WTC11 (cell line): ENCODE measurements at regions not wholly inside any gene's neighbourhood (a gene's known extent, or its start where the extent isn't known, plus 50 kb on each side); places are given as distances from the start of the nearest gene placed in this dataset.

Experiments used
- ATF3 ChIP-seq: sonication (generic); formaldehyde crosslinking; conservative IDR thresholded peaks from 2 replicates; pipeline ENCODE4 v1.8.1; 2022; ENCODE audit warnings: mild to moderate bottlenecking, missing genetic modification reagents
- CTCF ChIP-seq: fragments of 200-600 bp; IDR thresholded peaks from 2 replicates; pipeline ENCODE4 v1.8.0; 2022; ENCODE audit warnings: antibody characterized with exemption
- FOXP1 ChIP-seq: sonication (generic); formaldehyde crosslinking; IDR thresholded peaks from 2 replicates; pipeline ENCODE4 v1.8.0; 2022; ENCODE audit warnings: missing genetic modification reagents, mild to moderate bottlenecking, moderate library complexity, borderline replicate concordance
- JUN ChIP-seq: sonication (generic); formaldehyde crosslinking; IDR thresholded peaks from 2 replicates; pipeline ENCODE4 v1.8.0; 2023; ENCODE audit warnings: mild to moderate bottlenecking, missing genetic modification reagents
- MAX ChIP-seq: sonication (generic); formaldehyde crosslinking; IDR thresholded peaks from 2 replicates; pipeline ENCODE4 v1.8.0; 2022; ENCODE audit warnings: mild to moderate bottlenecking, missing genetic modification reagents
- NFYB ChIP-seq: sonication (generic); formaldehyde crosslinking; conservative IDR thresholded peaks from 2 replicates; pipeline ENCODE4 v1.8.0; 2022; ENCODE audit warnings: low read depth, missing genetic modification reagents
- NR1H2 ChIP-seq: sonication (generic); formaldehyde crosslinking; IDR thresholded peaks from 2 replicates; pipeline ENCODE4 v1.9.0; 2021; ENCODE audit warnings: mild to moderate bottlenecking, moderate library complexity, missing genetic modification reagents
- PRDM15 ChIP-seq: sonication (generic); formaldehyde crosslinking; IDR thresholded peaks from 2 replicates; pipeline ENCODE4 v1.8.0; 2022; ENCODE audit warnings: missing genetic modification reagents
- SP1 ChIP-seq: sonication (generic); formaldehyde crosslinking; conservative IDR thresholded peaks from 2 replicates; pipeline ENCODE4 v1.8.1; 2022; ENCODE audit warnings: missing genetic modification reagents
- TP53 ChIP-seq: sonication (generic); formaldehyde crosslinking; IDR thresholded peaks from 2 replicates; pipeline ENCODE4 v1.8.1; 2023; ENCODE audit warnings: mild to moderate bottlenecking, missing genetic modification reagents
- ZBTB21 ChIP-seq: sonication (generic); formaldehyde crosslinking; IDR thresholded peaks from 2 replicates; pipeline ENCODE4 v1.8.1; 2023; ENCODE audit warnings: mild to moderate bottlenecking, missing genetic modification reagents, borderline replicate concordance
- ZNF423 ChIP-seq: fragments of 250-450 bp; sonication (Bioruptor Pico); IDR thresholded peaks from 2 replicates; pipeline ENCODE4 v2.1.2; 2022; ENCODE audit warnings: mild to moderate bottlenecking, moderate library complexity
- ZNF512 ChIP-seq: sonication (generic); formaldehyde crosslinking; IDR thresholded peaks from 2 replicates; pipeline ENCODE4 v1.8.1; 2022; ENCODE audit warnings: missing genetic modification reagents, borderline replicate concordance
- ZSCAN18 ChIP-seq: fragments of 250-450 bp; sonication (Bioruptor Pico); IDR thresholded peaks from 2 replicates; pipeline ENCODE4 v2.1.2; 2022; ENCODE audit warnings: mild to moderate bottlenecking, moderate library complexity

GRCh38 chr4:3628868-3629175, 96.6 kb upstream of the LRPAP1 start:
- no peak for TF ChIP-seq ATF3 (CRISPR knock-in tag)
- no peak for TF ChIP-seq JUN
- no peak for TF ChIP-seq NFYB
- TF ChIP-seq CTCF, result no peak
- TF ChIP-seq ZNF423 (CRISPR knock-in tag), result no peak
- no peak for TF ChIP-seq SP1
- no peak for TF ChIP-seq ZBTB21 (CRISPR knock-in tag)
- TF ChIP-seq ZSCAN18 (CRISPR knock-in tag), result no peak
- TF ChIP-seq NR1H2 (CRISPR knock-in tag), result no peak
- no peak for TF ChIP-seq MAX (CRISPR knock-in tag)
- TF ChIP-seq ZNF512 (CRISPR knock-in tag), result no peak
- TF ChIP-seq PRDM15 (CRISPR knock-in tag), result no peak
- no peak for TF ChIP-seq TP53 (CRISPR knock-in tag)
- TF ChIP-seq FOXP1, result no peak
